ENCODE measurements at regions not wholly inside any gene's neighbourhood (a gene's known extent, or its start where the extent isn't known, plus 50 kb on each side); places are given as distances from the start of the nearest gene placed in this dataset.

- no peak for DNase-seq (ENCODE audit: low read depth)
Observed at GRCh38 chr18:73244401-73244800, 376.6 kb upstream of the NETO1 start.

- DNase-seq (ENCODE audit: low read depth): no peak
Observed at GRCh38 chr18:73240899-73241298, 373.1 kb upstream of the NETO1 start.

- DNase-seq (ENCODE audit: low read depth): no peak
Observed at GRCh38 chr18:73235921-73236320, 368.1 kb upstream of the NETO1 start.

- peak; percentile 89 for DNase-seq (ENCODE audit: low read depth)
Observed at GRCh38 chr18:73235491-73235890, 367.7 kb upstream of the NETO1 start.

- peak; percentile 12 for DNase-seq (ENCODE audit: low read depth)
Observed at GRCh38 chr18:73232933-73233332, 365.1 kb upstream of the NETO1 start.

GRCh38 chr18:73220663-73221062 is 352.9 kb upstream of the NETO1 start:
- DNase-seq (ENCODE audit: low read depth): no peak

- DNase-seq (ENCODE audit: low read depth): no peak
Observed at GRCh38 chr18:73218293-73218692, 350.5 kb upstream of the NETO1 start.

GRCh38 chr18:73214970-73215369 is 347.2 kb upstream of the NETO1 start:
- no peak for DNase-seq (ENCODE audit: low read depth)

GRCh38 chr18:73212442-73212841 is 344.7 kb upstream of the NETO1 start:
- no peak for DNase-seq (ENCODE audit: low read depth)

- DNase-seq (ENCODE audit: low read depth): peak; percentile 54
Observed at GRCh38 chr18:73201940-73202339, 334.2 kb upstream of the NETO1 start.

GRCh38 chr18:73199151-73199550 is 331.4 kb upstream of the NETO1 start:
- no peak for DNase-seq (ENCODE audit: low read depth)

GRCh38 chr18:73189718-73190117 is 321.9 kb upstream of the NETO1 start:
- no peak for DNase-seq (ENCODE audit: low read depth)

GRCh38 chr18:73168236-73168635 is 300.4 kb upstream of the NETO1 start:
- peak; percentile 24 for DNase-seq (ENCODE audit: low read depth)

- no peak for DNase-seq (ENCODE audit: low read depth)
Observed at GRCh38 chr18:73164430-73164829, 296.6 kb upstream of the NETO1 start.

- DNase-seq (ENCODE audit: low read depth): no peak
Observed at GRCh38 chr18:73163236-73163635, 295.4 kb upstream of the NETO1 start.

GRCh38 chr18:73156117-73156516 is 288.3 kb upstream of the NETO1 start:
- DNase-seq (ENCODE audit: low read depth): no peak

- no peak for DNase-seq (ENCODE audit: low read depth)
Observed at GRCh38 chr18:73153271-73153670, 285.5 kb upstream of the NETO1 start.

GRCh38 chr18:73151086-73151485 is 283.3 kb upstream of the NETO1 start:
- DNase-seq (ENCODE audit: low read depth): no peak

- no peak for DNase-seq (ENCODE audit: low read depth)
Observed at GRCh38 chr18:73150199-73150598, 282.4 kb upstream of the NETO1 start.

- no peak for DNase-seq (ENCODE audit: low read depth)
Observed at GRCh38 chr18:73147590-73147989, 279.8 kb upstream of the NETO1 start.

- DNase-seq (ENCODE audit: low read depth): no peak
Observed at GRCh38 chr18:73144030-73144429, 276.2 kb upstream of the NETO1 start.

- no peak for DNase-seq (ENCODE audit: low read depth)
Observed at GRCh38 chr18:73136134-73136533, 268.3 kb upstream of the NETO1 start.

GRCh38 chr18:73124175-73124574 is 256.4 kb upstream of the NETO1 start:
- DNase-seq (ENCODE audit: low read depth): no peak

- no peak for DNase-seq (ENCODE audit: low read depth)
Observed at GRCh38 chr18:73121207-73121606, 253.4 kb upstream of the NETO1 start.

GRCh38 chr18:73120626-73121025 is 252.8 kb upstream of the NETO1 start:
- DNase-seq (ENCODE audit: low read depth): no peak
